GM12878 (cell line): ENCODE measurements at regions not wholly inside any gene's neighbourhood (a gene's known extent, or its start where the extent isn't known, plus 50 kb on each side); places are given as distances from the start of the nearest gene placed in this dataset.

ENCODE experiments used
- ATF7 ChIP-seq: fragments of 450-650 bp; IDR thresholded peaks from 2 replicates; pipeline ENCODE4 v1.6.1; 2016; ENCODE audit warnings: low read depth, mild to moderate bottlenecking
- CHD2 ChIP-seq: IDR thresholded peaks from 2 replicates; pipeline ENCODE4 v1.6.1; 2011; ENCODE audit warnings: low read depth, low read length, improper control_type of control experiment, borderline replicate concordance
- CTCF ChIP-seq, 3 experiments: IDR thresholded peaks in 2 of 3; conservative IDR thresholded peaks in 1 of 3; 2 replicates each; pipeline ENCODE4 v1.5.1; 2011; ENCODE audit warnings: low read depth in 3 of 3, low read length in 3 of 3, mild to moderate bottlenecking in 3 of 3, control low read depth in 2 of 3, moderate library complexity in 2 of 3, inconsistent platforms in 1 of 3, mixed read lengths in 1 of 3; ENCODE audit not compliant: control insufficient read depth in 2 of 3, insufficient read depth in 1 of 3; ENCODE audit errors: extremely low read depth in 1 of 3
- EP300 ChIP-seq, 2 experiments: fragments of 150-350 bp in 1 of 2; IDR thresholded peaks; 2 replicates each; pipeline ENCODE4 v1.6.1; 2011 to 2012; ENCODE audit warnings: low read depth in 2 of 2, low read length in 2 of 2, borderline replicate concordance in 1 of 2, improper control_type of control experiment in 1 of 2, inconsistent platforms in 1 of 2; ENCODE audit not compliant: control insufficient read depth in 1 of 2
- NFIC ChIP-seq: IDR thresholded peaks from 2 replicates; pipeline ENCODE4 v1.6.1; 2012; ENCODE audit warnings: low read depth, mild to moderate bottlenecking, inconsistent platforms, low read length, moderate library complexity
- POLR2A ChIP-seq: IDR thresholded peaks from 2 replicates; pipeline ENCODE4 v1.6.1; 2011; ENCODE audit warnings: low read depth, mild to moderate bottlenecking, low read length
- POLR2AphosphoS5 ChIP-seq: IDR thresholded peaks from 2 replicates; pipeline ENCODE4 v1.6.1; 2011; ENCODE audit warnings: mild to moderate bottlenecking, low read length, inconsistent platforms
- RAD21 ChIP-seq: IDR thresholded peaks from 2 replicates; pipeline ENCODE4 v1.6.1; 2011; ENCODE audit warnings: mild to moderate bottlenecking, low read depth, low read length, moderate library complexity; ENCODE audit not compliant: insufficient read depth
- RFX5 ChIP-seq: IDR thresholded peaks from 2 replicates; pipeline ENCODE4 v1.6.1; 2011; ENCODE audit warnings: low read depth, low read length, improper control_type of control experiment
- SP1 ChIP-seq: IDR thresholded peaks from one replicate; pipeline ENCODE4 v1.6.1; 2011; ENCODE audit warnings: low read depth, low read length
- SUZ12 ChIP-seq: fragments of 200-600 bp; sonication (generic); IDR thresholded peaks from one replicate; pipeline ENCODE4 v1.6.1; 2018; ENCODE audit warnings: antibody characterized with exemption, mild to moderate bottlenecking; ENCODE audit not compliant: unreplicated experiment
- ZBTB11 ChIP-seq: fragments of 450-650 bp; formaldehyde crosslinking; IDR thresholded peaks from 2 replicates; pipeline ENCODE4 v1.5.0; 2022; ENCODE audit warnings: mild to moderate bottlenecking, missing genetic modification characterization
- ZBTB40 ChIP-seq: fragments of 450-650 bp; IDR thresholded peaks from 2 replicates; pipeline ENCODE4 v1.6.1; 2016; ENCODE audit warnings: mild to moderate bottlenecking, moderate library complexity, borderline replicate concordance
- TF ChIP-seq, protein P1 (sequence below): fragments of 450-650 bp; IDR thresholded peaks from 2 replicates; pipeline ENCODE4 v1.6.1; 2017; ENCODE audit warnings: mild to moderate bottlenecking

DNA sequence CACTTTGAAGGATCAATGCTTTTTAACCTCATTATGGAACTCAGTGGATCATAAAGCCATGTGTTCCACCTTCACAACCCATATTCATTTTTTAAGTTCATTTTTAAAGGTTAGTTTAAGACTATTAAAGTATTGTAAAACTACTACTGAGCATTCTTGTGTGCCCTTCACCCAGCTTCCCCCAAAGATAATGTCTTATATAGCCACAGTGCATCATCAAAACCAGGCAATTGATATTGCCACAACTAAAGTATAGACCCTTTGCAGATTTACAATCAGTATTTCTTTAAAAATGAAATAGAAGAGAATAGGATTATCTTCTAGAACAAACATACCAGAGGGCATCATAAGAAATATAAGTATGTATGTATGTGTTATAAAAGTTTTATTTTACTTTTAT is 597.1 kb downstream of the CCSER2 start:
- TF ChIP-seq POLR2A (no peak), SP1 (no peak), CHD2 (no peak), CTCF (IDR thresholded peaks at IDR 0.05 in 2 of 3, conservative IDR thresholded peaks at IDR 0.05 in 1 of 3; ENCODE audit: control insufficient read depth in 2 of 3, extremely low read depth in 1 of 3, insufficient read depth in 1 of 3, low read depth in 3 of 3, low read length in 3 of 3) (no peak), ZBTB40 (no peak), RAD21 (no peak), SUZ12 (no peak), ZBTB11 (CRISPR knock-in tag) (no peak), EP300 (IDR thresholded peaks at IDR 0.05; ENCODE audit: borderline replicate concordance in 1 of 2, control insufficient read depth in 1 of 2, low read depth in 2 of 2, low read length in 2 of 2) (no peak), RFX5 (no peak), NFIC (no peak), ATF7 (no peak), POLR2AphosphoS5 (no peak)
- TF ChIP-seq, protein P1, sequence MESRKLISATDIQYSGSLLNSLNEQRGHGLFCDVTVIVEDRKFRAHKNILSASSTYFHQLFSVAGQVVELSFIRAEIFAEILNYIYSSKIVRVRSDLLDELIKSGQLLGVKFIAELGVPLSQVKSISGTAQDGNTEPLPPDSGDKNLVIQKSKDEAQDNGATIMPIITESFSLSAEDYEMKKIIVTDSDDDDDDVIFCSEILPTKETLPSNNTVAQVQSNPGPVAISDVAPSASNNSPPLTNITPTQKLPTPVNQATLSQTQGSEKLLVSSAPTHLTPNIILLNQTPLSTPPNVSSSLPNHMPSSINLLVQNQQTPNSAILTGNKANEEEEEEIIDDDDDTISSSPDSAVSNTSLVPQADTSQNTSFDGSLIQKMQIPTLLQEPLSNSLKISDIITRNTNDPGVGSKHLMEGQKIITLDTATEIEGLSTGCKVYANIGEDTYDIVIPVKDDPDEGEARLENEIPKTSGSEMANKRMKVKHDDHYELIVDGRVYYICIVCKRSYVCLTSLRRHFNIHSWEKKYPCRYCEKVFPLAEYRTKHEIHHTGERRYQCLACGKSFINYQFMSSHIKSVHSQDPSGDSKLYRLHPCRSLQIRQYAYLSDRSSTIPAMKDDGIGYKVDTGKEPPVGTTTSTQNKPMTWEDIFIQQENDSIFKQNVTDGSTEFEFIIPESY = no peak
